ENCODE measurements at regions not wholly inside any gene's neighbourhood (a gene's known extent, or its start where the extent isn't known, plus 50 kb on each side); places are given as distances from the start of the nearest gene placed in this dataset.

DNA sequence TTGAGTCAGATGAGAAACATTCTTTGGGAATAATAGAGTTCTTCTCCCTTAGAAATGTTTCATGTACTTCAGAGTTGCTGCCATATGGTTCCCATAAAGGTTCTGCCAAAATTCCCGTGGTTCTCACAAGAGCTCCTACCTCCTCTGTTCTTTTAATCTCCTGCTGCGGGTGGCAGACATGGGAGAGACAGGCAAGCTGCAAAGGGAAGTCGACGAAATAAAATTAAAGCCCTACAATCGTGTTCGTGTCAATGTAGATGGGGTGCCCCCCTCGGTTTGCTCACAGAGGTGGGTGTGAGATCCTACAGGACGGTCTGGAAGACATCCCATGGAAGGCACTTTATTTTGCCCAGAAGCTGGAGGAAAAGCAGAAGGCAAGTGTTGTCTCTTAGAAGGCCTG lies 276.0 kb downstream of the RWDD3 start:
- no peaks in the 10 kb centered on the region for H3K36me3 ChIP-seq
- H3K9me3 ChIP-seq: no peaks in the 10 kb centered on the region
- DNase-seq (no peak), ATAC-seq (ENCODE audit: low FRiP score in 2 of 2) (no peak)
- TF ChIP-seq, protein P1, sequence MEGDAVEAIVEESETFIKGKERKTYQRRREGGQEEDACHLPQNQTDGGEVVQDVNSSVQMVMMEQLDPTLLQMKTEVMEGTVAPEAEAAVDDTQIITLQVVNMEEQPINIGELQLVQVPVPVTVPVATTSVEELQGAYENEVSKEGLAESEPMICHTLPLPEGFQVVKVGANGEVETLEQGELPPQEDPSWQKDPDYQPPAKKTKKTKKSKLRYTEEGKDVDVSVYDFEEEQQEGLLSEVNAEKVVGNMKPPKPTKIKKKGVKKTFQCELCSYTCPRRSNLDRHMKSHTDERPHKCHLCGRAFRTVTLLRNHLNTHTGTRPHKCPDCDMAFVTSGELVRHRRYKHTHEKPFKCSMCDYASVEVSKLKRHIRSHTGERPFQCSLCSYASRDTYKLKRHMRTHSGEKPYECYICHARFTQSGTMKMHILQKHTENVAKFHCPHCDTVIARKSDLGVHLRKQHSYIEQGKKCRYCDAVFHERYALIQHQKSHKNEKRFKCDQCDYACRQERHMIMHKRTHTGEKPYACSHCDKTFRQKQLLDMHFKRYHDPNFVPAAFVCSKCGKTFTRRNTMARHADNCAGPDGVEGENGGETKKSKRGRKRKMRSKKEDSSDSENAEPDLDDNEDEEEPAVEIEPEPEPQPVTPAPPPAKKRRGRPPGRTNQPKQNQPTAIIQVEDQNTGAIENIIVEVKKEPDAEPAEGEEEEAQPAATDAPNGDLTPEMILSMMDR (IDR thresholded peaks at IDR 0.05): no peak
- TF ChIP-seq POLR2A (IDR thresholded peaks at IDR 0.05): no peak
- H3K4me1 ChIP-seq: no peaks in the 10 kb centered on the region
- WGBS, 2 donors: 58 to 75% methylated on average over 8 of the region's 8 CpGs
- no peak overlapping the region for H3K4me3 ChIP-seq
- no peaks in the 10 kb centered on the region for H3K27me3 ChIP-seq
- H3K27ac ChIP-seq: no peak overlapping the region

DNA sequence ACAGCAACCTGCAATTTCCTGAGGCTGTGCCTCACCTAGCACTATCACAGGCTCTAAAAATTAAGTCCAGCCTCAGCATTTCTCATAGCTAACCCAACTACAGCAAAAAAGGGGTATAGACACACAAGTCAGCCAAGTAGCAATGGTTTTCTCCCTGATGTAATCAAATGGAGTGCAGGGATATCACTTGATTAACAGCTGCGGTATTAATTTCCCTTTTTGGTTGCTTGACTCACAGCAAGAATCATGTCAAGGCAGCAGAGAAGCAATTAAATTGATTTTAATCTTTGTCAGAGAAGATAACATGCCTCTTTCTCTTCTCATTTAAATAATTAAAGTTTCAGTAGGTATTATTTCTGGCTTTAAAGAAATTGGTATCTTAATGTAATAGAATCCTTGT lies 278.9 kb downstream of the RWDD3 start:
- Histone ChIP-seq H3K9me3 (no peaks in the 10 kb centered on the region), H3K27me3 (no peaks in the 10 kb centered on the region), H3K4me1 (no peaks in the 10 kb centered on the region), H3K27ac (no peak overlapping the region), H3K36me3 (no peaks in the 10 kb centered on the region), H3K4me3 (no peak overlapping the region)
- TF ChIP-seq, protein P1 (IDR thresholded peaks at IDR 0.05): no peak
- TF ChIP-seq POLR2AphosphoS5 (IDR thresholded peaks at IDR 0.05) (no peak), EP300 (IDR thresholded peaks at IDR 0.05) (no peak), POLR2A (IDR thresholded peaks at IDR 0.05) (no peak)
- DNase-seq (no peak), ATAC-seq (ENCODE audit: low FRiP score in 2 of 2) (no peak)
- WGBS, 2 donors: 64 to 80% methylated on average over 1 of the region's 1 CpG

DNA sequence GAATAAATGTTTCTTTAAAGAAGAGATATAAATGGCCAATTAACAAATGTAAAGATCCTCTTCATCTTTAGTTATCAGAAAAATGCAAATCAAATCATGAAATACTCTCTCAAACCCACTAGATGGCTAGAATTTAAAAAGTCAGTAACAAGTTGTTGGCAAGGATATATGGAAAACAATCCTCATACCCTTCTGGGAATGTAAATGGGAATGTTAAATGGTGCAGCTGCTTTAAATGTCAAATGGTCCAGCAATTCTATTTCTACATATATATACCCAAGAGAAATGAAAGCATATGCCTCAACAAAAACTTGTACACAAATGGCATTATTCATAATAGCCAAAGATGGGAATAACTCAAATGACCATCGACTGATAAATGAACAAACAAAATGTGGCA lies 283.5 kb downstream of the RWDD3 start:
- 73 to 88% methylated on average over 1 of the region's 1 CpG for WGBS, 2 donors

DNA sequence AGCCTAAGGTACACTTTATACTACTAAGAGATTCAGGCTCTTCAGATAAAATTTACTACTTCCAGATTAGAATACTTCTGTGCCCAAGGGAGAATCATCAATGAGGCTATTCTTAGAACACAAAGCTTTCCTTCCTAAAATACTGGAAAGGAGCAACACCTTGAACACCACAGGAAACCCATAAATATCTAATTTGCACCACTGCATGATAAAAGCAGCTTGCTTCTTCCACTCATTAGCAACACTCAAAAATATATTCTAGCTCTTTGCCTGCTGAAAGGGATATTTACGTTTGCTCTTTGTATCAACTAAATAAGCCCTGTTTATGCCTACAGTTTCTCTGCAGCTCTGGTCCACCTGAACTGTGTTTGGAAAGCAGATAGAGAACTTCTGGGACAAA lies 284.3 kb downstream of the RWDD3 start:
- Histone ChIP-seq H3K4me1 (no peaks in the 10 kb centered on the region), H3K27ac (no peak overlapping the region), H3K36me3 (no peaks in the 10 kb centered on the region), H3K27me3 (no peaks in the 10 kb centered on the region), H3K4me3 (no peak overlapping the region), H3K9me3 (no peaks in the 10 kb centered on the region)
- DNase-seq: no peak
- WGBS, 2 donors: 0 to 33% methylated on average over 1 of the region's 1 CpG
- no peak for ATAC-seq (ENCODE audit: low FRiP score in 2 of 2)
- TF ChIP-seq POLR2A (IDR thresholded peaks at IDR 0.05) (no peak), EP300 (IDR thresholded peaks at IDR 0.05) (no peak)
- TF ChIP-seq, protein P1 (IDR thresholded peaks at IDR 0.05): no peak

More for the DNA sequence above, 283.5 kb downstream of the RWDD3 start:
- Histone ChIP-seq H3K4me3 (no peak overlapping the region), H3K36me3 (no peaks in the 10 kb centered on the region), H3K27me3 (no peaks in the 10 kb centered on the region), H3K27ac (no peak overlapping the region), H3K9me3 (no peaks in the 10 kb centered on the region), H3K4me1 (no peaks in the 10 kb centered on the region)
- no peak for ATAC-seq (ENCODE audit: low FRiP score in 2 of 2)
- DNase-seq: no peak
- no peak for TF ChIP-seq EP300 (IDR thresholded peaks at IDR 0.05)
- no peak for TF ChIP-seq POLR2A (IDR thresholded peaks at IDR 0.05)
- TF ChIP-seq, protein P1 (IDR thresholded peaks at IDR 0.05): no peak

DNA sequence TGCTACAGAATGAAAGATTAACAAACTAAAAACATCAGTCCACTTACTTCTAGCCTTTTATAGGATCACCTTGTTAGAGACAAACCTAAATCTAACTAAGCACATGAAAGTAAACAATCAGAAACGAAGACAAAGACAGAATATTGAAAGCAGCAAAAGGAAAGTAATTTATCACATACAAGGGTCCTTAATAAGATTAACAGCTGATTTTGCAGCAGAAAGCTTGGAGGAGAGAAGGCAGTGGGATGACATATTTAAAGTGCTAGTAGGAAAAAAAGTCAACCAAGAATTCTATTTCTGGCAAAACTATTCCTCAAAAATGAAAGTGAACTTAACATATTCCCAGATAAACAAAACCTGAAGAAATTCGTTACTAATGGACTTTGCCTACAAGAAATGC lies 286.4 kb downstream of the RWDD3 start:
- Histone ChIP-seq H3K4me3 (no peak overlapping the region), H3K27ac (no peak overlapping the region), H3K27me3 (no peaks in the 10 kb centered on the region), H3K36me3 (no peaks in the 10 kb centered on the region), H3K4me1 (no peaks in the 10 kb centered on the region), H3K9me3 (peaks cover 0 to 15% (median 6%) of the 10 kb centered on the region in 4 donors)
- TF ChIP-seq EP300 (IDR thresholded peaks at IDR 0.05) (no peak), POLR2AphosphoS5 (IDR thresholded peaks at IDR 0.05) (no peak), POLR2A (IDR thresholded peaks at IDR 0.05) (no peak)
- TF ChIP-seq, protein P1 (IDR thresholded peaks at IDR 0.05): no peak
- ATAC-seq (ENCODE audit: low FRiP score in 2 of 2) (no peak), DNase-seq (no peak)
- WGBS, 2 donors: 63 to 73% methylated on average over 2 of the region's 2 CpGs

All from upper lobe of left lung (tissue), 6 donors.